Ramos (cell line): ENCODE measurements at regions not wholly inside any gene's neighbourhood (a gene's known extent, or its start where the extent isn't known, plus 50 kb on each side); places are given as distances from the start of the nearest gene placed in this dataset.

Source experiments
- in situ Hi-C: fragments of 300-500 bp; cut with MboI; formaldehyde crosslinking; loops from one replicate; pipeline ENCODE4 v1.14.3; 2022; ENCODE audit warnings: low sequenced_read_pairs; ENCODE audit not compliant: unreplicated experiment

DNA sequence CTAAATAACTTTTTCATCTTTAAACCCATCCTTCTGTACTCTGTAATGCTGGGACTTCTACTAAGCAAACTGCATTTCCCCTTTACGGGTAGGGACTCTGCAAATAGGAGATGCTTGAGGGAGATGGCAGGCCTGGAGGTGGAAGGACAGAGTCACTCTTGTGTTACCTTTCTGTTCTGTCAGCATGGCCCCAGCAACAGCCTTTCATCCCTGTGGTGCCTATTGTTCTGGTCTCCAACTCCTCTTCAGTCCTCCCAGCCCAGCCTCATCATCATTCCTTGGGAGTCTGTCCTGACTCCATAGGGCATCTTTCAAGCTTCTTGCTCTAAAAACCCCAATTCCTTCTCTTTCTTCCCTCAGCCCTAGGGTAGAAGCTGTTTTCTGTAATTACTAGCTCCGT is 230.0 kb downstream of the SNX13 start:
- in situ Hi-C loops: no loop called here

DNA sequence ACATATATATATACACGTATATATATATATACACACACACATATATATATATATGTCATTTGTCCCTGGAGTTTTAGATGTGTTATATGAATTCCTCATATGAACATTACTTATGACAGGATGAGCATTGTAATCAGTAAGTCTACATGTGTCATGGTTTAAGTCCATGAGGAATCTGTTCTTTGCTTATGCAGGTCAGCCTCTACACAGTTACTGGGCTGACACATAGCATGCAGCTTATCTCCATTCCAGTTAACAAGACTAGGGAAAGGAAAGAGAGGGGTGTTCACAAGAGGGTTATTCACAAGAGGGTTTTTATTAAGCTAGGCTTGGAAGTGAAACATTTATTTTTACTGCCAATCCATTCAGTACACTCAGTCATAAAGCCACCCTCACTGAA is 226.7 kb downstream of the SNX13 start:
- in situ Hi-C loops: no loop called here

DNA sequence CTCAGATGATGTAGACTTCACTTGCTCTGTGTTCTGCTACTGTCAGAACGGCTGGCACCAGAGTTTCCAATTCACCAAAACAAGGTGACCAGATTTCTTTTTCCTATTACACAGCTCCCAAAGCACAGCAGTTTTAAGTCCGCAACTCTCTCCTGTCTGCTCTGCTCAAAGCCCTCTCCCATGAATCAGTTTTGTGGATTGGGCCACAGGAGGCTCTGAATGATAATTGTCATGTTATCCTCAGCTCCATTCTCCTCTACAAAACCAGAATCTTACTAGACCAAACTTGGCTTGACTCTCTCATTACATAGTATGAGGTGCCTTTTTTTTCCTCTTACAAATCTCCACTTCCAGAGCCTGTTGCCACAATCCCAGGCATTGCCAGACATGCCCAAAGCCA is 223.5 kb downstream of the SNX13 start:
- in situ Hi-C loops: no loop called here

DNA sequence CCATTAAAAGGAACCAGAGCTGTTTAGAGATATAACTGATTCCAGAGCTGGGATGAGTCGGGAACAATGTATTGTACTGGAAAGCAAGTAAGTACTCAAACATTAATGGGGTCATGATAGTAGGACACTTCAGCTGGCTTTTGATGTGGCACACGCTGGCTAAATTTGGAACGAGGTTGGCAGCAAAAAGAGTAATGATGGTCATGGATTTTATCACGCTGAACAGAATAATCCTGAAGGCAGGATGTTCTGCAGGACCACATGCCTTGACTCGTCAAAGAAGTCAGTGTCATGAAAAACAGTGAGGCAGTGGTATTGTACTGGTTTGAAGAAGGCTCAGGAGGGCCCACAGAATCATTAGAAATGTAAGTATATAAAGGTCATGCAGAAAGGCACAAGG is 220.3 kb downstream of the SNX13 start:
- in situ Hi-C loops: no loop called here

DNA sequence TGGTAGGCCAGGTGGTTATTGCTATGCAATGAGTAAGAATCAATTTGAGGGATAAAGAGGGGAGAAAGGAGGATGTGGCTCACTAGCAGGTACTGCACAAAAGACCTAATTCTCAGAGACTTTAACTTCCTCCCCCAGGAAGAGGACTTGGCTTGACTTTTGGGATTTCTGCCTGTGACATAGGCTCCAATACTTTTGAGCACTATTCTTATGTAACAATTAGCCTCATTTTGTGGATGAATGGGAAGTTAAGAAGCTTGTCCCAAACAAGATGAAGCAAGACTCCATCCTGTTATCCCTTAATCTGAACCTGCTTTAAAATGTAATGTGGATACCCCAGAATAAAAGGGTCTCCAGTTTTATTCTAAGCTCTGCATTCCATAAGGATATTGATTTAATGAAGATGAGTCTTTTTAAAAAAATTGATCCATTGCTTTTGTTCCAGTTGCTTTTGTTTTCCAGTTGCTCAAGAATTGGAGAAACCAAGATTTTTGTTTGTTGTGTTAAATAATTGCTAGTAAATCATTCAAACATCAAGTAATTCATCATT is 218.5 kb downstream of the SNX13 start:
- in situ Hi-C loops: no loop called here

DNA sequence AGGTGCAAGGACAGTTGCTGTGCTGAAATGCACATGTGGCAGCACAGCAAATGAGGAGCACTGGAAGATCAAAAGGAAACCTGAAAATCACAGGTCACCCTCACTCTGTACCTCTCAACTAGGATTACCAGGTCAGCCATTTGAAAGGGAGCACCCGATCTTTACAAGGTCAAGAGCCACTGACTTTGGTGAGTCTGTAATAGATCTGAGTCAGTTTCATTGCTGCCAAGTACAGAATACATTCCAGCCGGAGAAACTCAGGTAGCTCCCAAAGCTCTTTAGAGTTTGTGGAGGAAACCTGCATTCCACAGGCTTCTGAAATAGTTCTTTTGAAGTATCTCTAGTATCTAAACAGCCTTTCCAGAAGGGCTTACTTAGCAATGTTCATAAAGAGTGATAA is 217.5 kb downstream of the SNX13 start:
- in situ Hi-C loops: no loop called here

DNA sequence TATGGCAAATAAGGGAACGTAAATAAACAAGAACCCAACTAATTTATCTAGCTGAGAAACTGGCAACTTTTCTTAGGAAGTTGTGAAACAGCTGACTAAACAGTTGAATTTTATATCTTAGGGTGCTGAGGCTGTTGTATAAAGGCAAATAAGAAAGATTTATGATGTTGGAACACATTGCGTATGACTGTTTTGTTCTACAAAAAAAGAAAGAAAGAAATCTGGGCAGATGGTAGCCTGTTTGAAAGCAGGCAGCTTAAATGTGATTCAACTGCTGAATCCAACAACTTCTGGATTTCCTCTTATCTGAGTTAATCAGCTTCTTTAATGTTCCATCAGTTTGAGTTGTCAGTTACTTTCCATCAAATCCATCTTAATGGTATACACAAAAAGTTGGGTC is 214.5 kb downstream of the SNX13 start:
- in situ Hi-C loops: no loop called here

DNA sequence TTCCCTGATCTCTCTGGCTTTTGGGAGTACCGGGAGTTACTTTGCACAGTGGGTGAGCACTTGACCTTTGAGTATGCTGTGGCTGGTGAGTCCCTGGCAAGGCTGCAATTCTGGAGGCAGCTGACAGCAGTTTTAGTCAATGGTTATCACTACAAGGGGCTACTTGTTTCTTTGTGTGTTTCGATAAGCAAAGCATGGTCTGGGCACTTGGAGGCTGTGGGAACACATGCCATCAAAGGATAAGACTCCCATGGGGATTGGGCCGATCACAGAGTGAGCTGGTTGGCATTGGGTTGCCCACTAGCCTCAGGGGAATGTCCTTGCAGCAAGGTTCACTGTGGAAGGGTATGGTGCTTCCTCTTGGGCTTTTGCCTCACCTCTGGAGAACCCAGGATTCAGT is 208.2 kb downstream of the SNX13 start:
- in situ Hi-C loops: no loop called here
